GM21381 (cell line): ENCODE measurements at regions not wholly inside any gene's neighbourhood (a gene's known extent, or its start where the extent isn't known, plus 50 kb on each side); places are given as distances from the start of the nearest gene placed in this dataset.

Experiments used
- ATAC-seq: cut with Tn5 transposase; IDR thresholded peaks from one replicate; pipeline ENCODE4 v1.9.1; 2021; ENCODE audit warnings: mild to moderate bottlenecking, moderate library complexity; ENCODE audit not compliant: unreplicated experiment

GRCh38 chr15:31545257-31545656 is 218.6 kb downstream of the KLF13 start:
- no peak for ATAC-seq

GRCh38 chr15:31550211-31550977 is 223.8 kb downstream of the KLF13 start:
- ATAC-seq, result no peak

- no peak for ATAC-seq
Observed at GRCh38 chr15:31551323-31551722, 224.7 kb downstream of the KLF13 start.

- no peak for ATAC-seq
Observed at GRCh38 chr15:31552482-31553099, 226.0 kb downstream of the KLF13 start.

GRCh38 chr15:31554261-31554660 is 227.6 kb downstream of the KLF13 start:
- ATAC-seq, result no peak

GRCh38 chr15:31555022-31555421 is 228.4 kb downstream of the KLF13 start:
- ATAC-seq, result no peak

GRCh38 chr15:31556494-31557150 is 230.0 kb downstream of the KLF13 start:
- no peak for ATAC-seq

- no peak for ATAC-seq
Observed at GRCh38 chr15:31557899-31558298, 231.3 kb downstream of the KLF13 start.

- ATAC-seq, result no peak
Observed at GRCh38 chr15:31558840-31559239, 232.2 kb downstream of the KLF13 start.

GRCh38 chr15:31559786-31560185 is 233.2 kb downstream of the KLF13 start:
- ATAC-seq, result no peak

- ATAC-seq, result no peak
Observed at GRCh38 chr15:31560643-31561042, 234.0 kb downstream of the KLF13 start.

- ATAC-seq, result no peak
Observed at GRCh38 chr15:31561156-31561555, 234.5 kb downstream of the KLF13 start.

- no peak for ATAC-seq
Observed at GRCh38 chr15:31563001-31563400, 236.4 kb downstream of the KLF13 start.

- no peak for ATAC-seq
Observed at GRCh38 chr15:31563421-31563820, 236.8 kb downstream of the KLF13 start.

GRCh38 chr15:31567861-31568260 is 241.2 kb downstream of the KLF13 start:
- no peak for ATAC-seq

- no peak for ATAC-seq
Observed at GRCh38 chr15:31569836-31570235, 243.2 kb downstream of the KLF13 start.

- no peak for ATAC-seq
Observed at GRCh38 chr15:31570591-31570990, 244.0 kb downstream of the KLF13 start.

- no peak for ATAC-seq
Observed at GRCh38 chr15:31571676-31572075, 245.0 kb downstream of the KLF13 start.

- no peak for ATAC-seq
Observed at GRCh38 chr15:31573759-31574158, 247.1 kb downstream of the KLF13 start.

- ATAC-seq, result no peak
Observed at GRCh38 chr15:31574766-31575165, 248.1 kb downstream of the KLF13 start.

- no peak for ATAC-seq
Observed at GRCh38 chr15:31577108-31577507, 250.5 kb downstream of the KLF13 start.

GRCh38 chr15:31579282-31579681 is 252.6 kb downstream of the KLF13 start:
- ATAC-seq, result no peak
